Endothelial cell of umbilical vein (primary cell): ENCODE measurements at regions not wholly inside any gene's neighbourhood (a gene's known extent, or its start where the extent isn't known, plus 50 kb on each side); places are given as distances from the start of the nearest gene placed in this dataset.

Experiments used
- BruUV-seq: library from RNA; stranded (reverse); fragments of 400-500 nt; replicated peaks from 2 replicates; lab custom pipeline; 2021; lab: Mats Ljungman, UMichigan
- CTCF ChIA-PET: fragments of 300-600, 350-600 bp; sonication (Branson Sonifier 250); formaldehyde crosslinking; loops from one replicate; lab custom pipeline; 2021; ENCODE audit warnings: antibody characterized with exemption, inconsistent platforms; lab: Charles Lee
- POLR2A ChIA-PET: fragments of 300-600, 350-600 bp; sonication (Branson Sonifier 250); formaldehyde crosslinking; loops from one replicate; lab custom pipeline; 2021; ENCODE audit warnings: antibody characterized with exemption, inconsistent platforms; lab: Charles Lee
- DNase-seq: peaks from one replicate; pipeline ENCODE4 v3.0.0-alpha.2; 2011; ENCODE audit warnings: low read depth, low spot score
- FAIRE-seq: peaks from 2 replicates; lab custom pipeline; 2011; peaks lifted over from hg19 to GRCh38; lab: Jason Lieb, UNC
- H2AFZ ChIP-seq: 2 replicates; pipeline ENCODE4 v1.6.0; 2012; ENCODE audit warnings: low read depth, low read length, control low read depth, inconsistent platforms
- H3K27ac ChIP-seq: 2 replicates; pipeline ENCODE4 v1.5.1; 2011; ENCODE audit warnings: low read depth, mild to moderate bottlenecking, control low read depth, low read length, moderate library complexity; ENCODE audit not compliant: insufficient read depth
- H3K27me3 ChIP-seq, 2 experiments: 2 replicates each; pipeline versions ENCODE4 v1.6.0 to v1.6.1; 2011; ENCODE audit warnings: low read length in 2 of 2, mixed read lengths in 1 of 2; ENCODE audit not compliant: control insufficient read depth in 2 of 2, insufficient read depth in 2 of 2
- H3K36me3 ChIP-seq, 2 experiments: 2 replicates in 1 of 2; 3 replicates in 1 of 2; pipeline ENCODE4 v1.5.1; 2011; ENCODE audit warnings: low read length in 2 of 2, mild to moderate bottlenecking in 1 of 2, moderate library complexity in 1 of 2; ENCODE audit not compliant: control insufficient read depth in 2 of 2, insufficient read depth in 2 of 2; ENCODE audit errors: extremely low read depth in 1 of 2
- H3K4me1 ChIP-seq: 3 replicates; pipeline ENCODE4 v1.5.1; 2011; ENCODE audit warnings: mild to moderate bottlenecking, low read length; ENCODE audit not compliant: control insufficient read depth, insufficient read depth; ENCODE audit errors: extremely low read depth
- H3K4me2 ChIP-seq: 2 replicates; pipeline ENCODE4 v1.6.1; 2011; ENCODE audit warnings: low read length, control low read depth, mixed read lengths; ENCODE audit not compliant: insufficient read depth
- H3K4me3 ChIP-seq, 3 experiments: fragments of 200-600 bp in 1 of 3; sonication (generic), shearing (Covaris generic) in 1 of 3; replicated peaks in 1 of 3; 2 replicates each; pipeline ENCODE4 v1.5.1; 2011 to 2016; ENCODE audit warnings: control low read depth in 3 of 3, low read length in 3 of 3, mild to moderate bottlenecking in 2 of 3, inconsistent platforms in 1 of 3, low read depth in 1 of 3, moderate library complexity in 1 of 3; ENCODE audit not compliant: insufficient read depth in 1 of 3
- H3K79me2 ChIP-seq: 2 replicates; pipeline ENCODE4 v1.6.0; 2012; ENCODE audit warnings: low read length, inconsistent platforms; ENCODE audit not compliant: control insufficient read depth, insufficient read depth
- H3K9ac ChIP-seq: replicated peaks from 2 replicates; pipeline ENCODE3; 2011; ENCODE audit warnings: low read length, control low read depth; ENCODE audit not compliant: insufficient read depth; ENCODE audit errors: extremely low read depth
- H3K9me1 ChIP-seq: replicated peaks from 3 replicates; pipeline ENCODE4 v1.6.0; 2011; ENCODE audit warnings: mild to moderate bottlenecking, low read length; ENCODE audit not compliant: control insufficient read depth, insufficient read depth; ENCODE audit errors: extremely low read depth
- H3K9me3 ChIP-seq: replicated peaks from 2 replicates; pipeline ENCODE4 v1.5.1; 2012; ENCODE audit warnings: low read length, inconsistent platforms; ENCODE audit not compliant: control insufficient read depth, insufficient read depth
- H4K20me1 ChIP-seq: replicated peaks from 2 replicates; pipeline ENCODE3; 2011; ENCODE audit warnings: mild to moderate bottlenecking, low read length; ENCODE audit not compliant: control insufficient read depth, insufficient read depth; ENCODE audit errors: extremely low read depth
- EZH2 ChIP-seq: IDR thresholded peaks from 2 replicates; pipeline ENCODE4 v1.6.1; 2012; ENCODE audit warnings: borderline replicate concordance, low read depth, mild to moderate bottlenecking, moderate library complexity, low read length, inconsistent platforms; ENCODE audit not compliant: severe bottlenecking
- FOS ChIP-seq: IDR thresholded peaks from 2 replicates; pipeline ENCODE4 v1.6.1; 2011; ENCODE audit warnings: mild to moderate bottlenecking, low read length, moderate library complexity, borderline replicate concordance; ENCODE audit not compliant: insufficient read depth
- GATA2 ChIP-seq: IDR thresholded peaks from 2 replicates; pipeline ENCODE4 v1.7.0; 2011; ENCODE audit warnings: low read depth, mild to moderate bottlenecking, moderate library complexity, mixed read lengths, low read length; ENCODE audit not compliant: insufficient read length, insufficient read depth
- JUN ChIP-seq: IDR thresholded peaks from 2 replicates; pipeline ENCODE4 v1.6.1; 2011; ENCODE audit warnings: borderline replicate concordance, low read depth; ENCODE audit not compliant: insufficient read length, insufficient read depth
- MYC ChIP-seq: IDR thresholded peaks from one replicate; pipeline ENCODE4 v1.6.1; 2011; ENCODE audit warnings: mild to moderate bottlenecking, low read depth, low read length
- POLR2A ChIP-seq: IDR thresholded peaks from 2 replicates; pipeline ENCODE4 v1.6.1; 2012; ENCODE audit warnings: low read depth, mild to moderate bottlenecking, control low read depth, low read length
- POLR2AphosphoS5 ChIP-seq: IDR thresholded peaks from 2 replicates; pipeline ENCODE4 v1.6.1; 2012; ENCODE audit warnings: low read depth, mild to moderate bottlenecking, control low read depth, low read length, moderate library complexity; ENCODE audit not compliant: insufficient read depth
- dilution Hi-C: fragments of 300-500 bp; cut with MboI; formaldehyde crosslinking; loops from one replicate; pipeline ENCODE4 v1.15.0; 2019; ENCODE audit warnings: low sequenced_read_pairs; ENCODE audit not compliant: extremely low pct_ligation_motif_present
- intact Hi-C: fragments of 100-400 bp; cut with micrococcal nuclease; formaldehyde crosslinking; loops from one replicate; pipeline ENCODE4 v1.10.0; 2022
- TF ChIP-seq, protein P1 (sequence below): IDR thresholded peaks from 2 replicates; pipeline ENCODE4 v1.6.1; 2011; ENCODE audit not compliant: insufficient read depth, insufficient read length
- TF ChIP-seq, protein P2 (sequence below), 2 donors: IDR thresholded peaks; 1 replicate in 1 of 2; 2 replicates in 1 of 2; pipeline ENCODE4 v1.5.1; 2011; ENCODE audit warnings: low read length in 2 of 2, mild to moderate bottlenecking in 2 of 2, moderate library complexity in 2 of 2, control low read depth in 1 of 2, inconsistent platforms in 1 of 2, low read depth in 1 of 2; ENCODE audit not compliant: insufficient read depth in 1 of 2; ENCODE audit errors: extremely low read depth in 1 of 2

DNA sequence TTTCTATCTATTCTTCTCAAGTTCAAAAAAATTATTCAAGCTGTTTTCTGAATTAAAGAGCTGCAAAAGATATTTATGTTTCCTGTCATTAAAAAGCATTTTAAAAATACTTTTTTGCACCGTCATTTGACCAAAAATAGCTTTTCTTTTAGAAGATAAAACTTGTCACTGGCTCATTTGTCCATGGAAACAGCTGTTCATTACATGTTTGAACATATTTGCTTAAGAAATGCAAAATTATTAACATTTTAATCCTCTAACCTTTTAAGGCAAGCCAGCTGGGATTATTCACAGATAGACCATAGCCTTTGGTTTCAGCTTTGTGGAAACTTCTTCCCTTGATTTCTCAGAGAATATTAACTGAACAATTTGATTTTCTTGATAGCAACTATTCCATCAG, 393.9 kb downstream of the TUSC1 start:
- H3K4me3 ChIP-seq = no peak overlapping the region
- no peak overlapping the region for H2AFZ ChIP-seq
- H3K36me3 ChIP-seq = no peaks in the 10 kb centered on the region
- H3K9ac ChIP-seq = no peak overlapping the region
- H3K9me1 ChIP-seq = no peaks in the 10 kb centered on the region
- H3K4me1 ChIP-seq = no peaks in the 10 kb centered on the region
- no peaks in the 10 kb centered on the region for H3K27me3 ChIP-seq
- no peak for DNase-seq
- ChIA-PET CTCF (no interaction called here), POLR2A (no interaction called here)
- intact Hi-C loops = no loop called here
- dilution Hi-C loops = no loop called here
- no peaks in the 10 kb centered on the region for H3K79me2 ChIP-seq
- no peak for FAIRE-seq
- H3K27ac ChIP-seq = no peak overlapping the region
- H4K20me1 ChIP-seq = no peaks in the 10 kb centered on the region
- no TSS peak for BruUV-seq
- no peak overlapping the region for H3K4me2 ChIP-seq
- no peak for TF ChIP-seq POLR2AphosphoS5
- no peak for TF ChIP-seq JUN
- TF ChIP-seq GATA2 = no peak
- TF ChIP-seq EZH2 = no peak
- no peak for TF ChIP-seq FOS
- TF ChIP-seq, protein P1, sequence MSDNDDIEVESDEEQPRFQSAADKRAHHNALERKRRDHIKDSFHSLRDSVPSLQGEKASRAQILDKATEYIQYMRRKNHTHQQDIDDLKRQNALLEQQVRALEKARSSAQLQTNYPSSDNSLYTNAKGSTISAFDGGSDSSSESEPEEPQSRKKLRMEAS = no peak
- TF ChIP-seq, protein P2, sequence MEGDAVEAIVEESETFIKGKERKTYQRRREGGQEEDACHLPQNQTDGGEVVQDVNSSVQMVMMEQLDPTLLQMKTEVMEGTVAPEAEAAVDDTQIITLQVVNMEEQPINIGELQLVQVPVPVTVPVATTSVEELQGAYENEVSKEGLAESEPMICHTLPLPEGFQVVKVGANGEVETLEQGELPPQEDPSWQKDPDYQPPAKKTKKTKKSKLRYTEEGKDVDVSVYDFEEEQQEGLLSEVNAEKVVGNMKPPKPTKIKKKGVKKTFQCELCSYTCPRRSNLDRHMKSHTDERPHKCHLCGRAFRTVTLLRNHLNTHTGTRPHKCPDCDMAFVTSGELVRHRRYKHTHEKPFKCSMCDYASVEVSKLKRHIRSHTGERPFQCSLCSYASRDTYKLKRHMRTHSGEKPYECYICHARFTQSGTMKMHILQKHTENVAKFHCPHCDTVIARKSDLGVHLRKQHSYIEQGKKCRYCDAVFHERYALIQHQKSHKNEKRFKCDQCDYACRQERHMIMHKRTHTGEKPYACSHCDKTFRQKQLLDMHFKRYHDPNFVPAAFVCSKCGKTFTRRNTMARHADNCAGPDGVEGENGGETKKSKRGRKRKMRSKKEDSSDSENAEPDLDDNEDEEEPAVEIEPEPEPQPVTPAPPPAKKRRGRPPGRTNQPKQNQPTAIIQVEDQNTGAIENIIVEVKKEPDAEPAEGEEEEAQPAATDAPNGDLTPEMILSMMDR (IDR thresholded peaks at IDR 0.05; ENCODE audit: extremely low read depth in 1 of 2, insufficient read depth in 1 of 2, low read depth in 1 of 2, low read length in 2 of 2) = no peak
- TF ChIP-seq MYC = no peak
- TF ChIP-seq POLR2A = no peak
- no peaks in the 10 kb centered on the region for H3K9me3 ChIP-seq
